ENCODE measurements at regions not wholly inside any gene's neighbourhood (a gene's known extent, or its start where the extent isn't known, plus 50 kb on each side); places are given as distances from the start of the nearest gene placed in this dataset.

DNA sequence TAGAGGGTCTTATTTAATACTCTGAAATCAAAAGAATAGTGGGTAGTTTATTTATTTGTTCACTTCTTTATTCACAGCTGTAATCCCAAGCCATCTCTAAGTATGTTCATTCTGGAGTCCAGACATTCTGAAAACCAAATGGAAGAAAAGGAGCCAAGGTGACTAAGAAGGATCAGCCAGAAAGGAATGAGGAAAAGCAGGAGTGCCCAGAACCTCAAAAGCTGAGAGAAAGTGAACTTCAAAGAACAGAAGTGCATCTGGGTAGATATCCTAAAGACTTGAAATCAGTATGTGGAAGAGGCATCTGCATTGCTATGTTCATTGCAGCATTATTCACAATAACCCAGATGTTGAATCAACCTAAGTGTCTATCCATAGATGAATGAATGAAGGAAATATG, 94.8 kb downstream of the VIP start:
- TF ChIP-seq, protein P1, sequence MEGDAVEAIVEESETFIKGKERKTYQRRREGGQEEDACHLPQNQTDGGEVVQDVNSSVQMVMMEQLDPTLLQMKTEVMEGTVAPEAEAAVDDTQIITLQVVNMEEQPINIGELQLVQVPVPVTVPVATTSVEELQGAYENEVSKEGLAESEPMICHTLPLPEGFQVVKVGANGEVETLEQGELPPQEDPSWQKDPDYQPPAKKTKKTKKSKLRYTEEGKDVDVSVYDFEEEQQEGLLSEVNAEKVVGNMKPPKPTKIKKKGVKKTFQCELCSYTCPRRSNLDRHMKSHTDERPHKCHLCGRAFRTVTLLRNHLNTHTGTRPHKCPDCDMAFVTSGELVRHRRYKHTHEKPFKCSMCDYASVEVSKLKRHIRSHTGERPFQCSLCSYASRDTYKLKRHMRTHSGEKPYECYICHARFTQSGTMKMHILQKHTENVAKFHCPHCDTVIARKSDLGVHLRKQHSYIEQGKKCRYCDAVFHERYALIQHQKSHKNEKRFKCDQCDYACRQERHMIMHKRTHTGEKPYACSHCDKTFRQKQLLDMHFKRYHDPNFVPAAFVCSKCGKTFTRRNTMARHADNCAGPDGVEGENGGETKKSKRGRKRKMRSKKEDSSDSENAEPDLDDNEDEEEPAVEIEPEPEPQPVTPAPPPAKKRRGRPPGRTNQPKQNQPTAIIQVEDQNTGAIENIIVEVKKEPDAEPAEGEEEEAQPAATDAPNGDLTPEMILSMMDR (IDR thresholded peaks at IDR 0.05; ENCODE audit: extremely low read depth, missing control alignments) = no peak
- no peak for DNase-seq (ENCODE audit: low spot score)

DNA sequence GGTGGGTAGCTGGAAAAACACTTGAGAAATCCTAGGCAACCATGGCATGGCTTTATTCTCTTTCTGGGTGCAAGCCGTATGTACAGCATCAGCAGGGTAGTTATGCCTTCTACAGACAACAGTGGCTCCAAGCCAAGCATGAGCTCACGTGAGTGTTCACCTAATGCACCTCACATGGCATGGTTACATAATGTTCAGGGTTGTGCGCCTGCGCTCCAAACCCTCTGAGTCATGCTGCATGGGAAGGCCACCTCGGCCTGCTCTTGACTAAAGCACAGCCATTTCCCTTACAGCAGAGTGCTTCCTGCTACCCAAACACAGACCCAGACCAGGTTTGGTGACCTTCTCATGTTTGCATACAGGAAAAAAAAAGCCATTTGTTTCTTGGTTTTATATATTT, 96.2 kb downstream of the VIP start:
- TF ChIP-seq, protein P1 (IDR thresholded peaks at IDR 0.05; ENCODE audit: extremely low read depth, missing control alignments) = no peak
- no peak for DNase-seq (ENCODE audit: low spot score)

DNA sequence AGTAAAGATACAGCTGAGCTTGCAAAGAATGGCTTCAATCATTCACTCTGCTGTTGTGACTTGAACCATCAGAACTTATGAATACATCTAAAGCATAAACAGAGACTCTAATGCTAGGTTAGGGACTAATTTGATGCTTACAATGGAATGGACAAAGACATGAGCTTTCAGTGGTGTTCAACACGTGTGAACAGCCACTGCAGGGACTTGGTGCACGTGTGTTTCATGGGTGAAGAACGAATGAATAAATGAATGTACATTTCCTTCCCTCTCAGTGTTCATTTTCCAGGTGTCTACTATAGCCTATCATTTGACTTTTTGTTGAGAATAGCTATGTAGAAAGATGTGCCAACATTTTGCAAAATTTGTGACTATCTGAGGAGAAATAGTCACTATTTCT, 98.3 kb downstream of the VIP start:
- TF ChIP-seq, protein P1 (IDR thresholded peaks at IDR 0.05; ENCODE audit: extremely low read depth, missing control alignments) = no peak

DNA sequence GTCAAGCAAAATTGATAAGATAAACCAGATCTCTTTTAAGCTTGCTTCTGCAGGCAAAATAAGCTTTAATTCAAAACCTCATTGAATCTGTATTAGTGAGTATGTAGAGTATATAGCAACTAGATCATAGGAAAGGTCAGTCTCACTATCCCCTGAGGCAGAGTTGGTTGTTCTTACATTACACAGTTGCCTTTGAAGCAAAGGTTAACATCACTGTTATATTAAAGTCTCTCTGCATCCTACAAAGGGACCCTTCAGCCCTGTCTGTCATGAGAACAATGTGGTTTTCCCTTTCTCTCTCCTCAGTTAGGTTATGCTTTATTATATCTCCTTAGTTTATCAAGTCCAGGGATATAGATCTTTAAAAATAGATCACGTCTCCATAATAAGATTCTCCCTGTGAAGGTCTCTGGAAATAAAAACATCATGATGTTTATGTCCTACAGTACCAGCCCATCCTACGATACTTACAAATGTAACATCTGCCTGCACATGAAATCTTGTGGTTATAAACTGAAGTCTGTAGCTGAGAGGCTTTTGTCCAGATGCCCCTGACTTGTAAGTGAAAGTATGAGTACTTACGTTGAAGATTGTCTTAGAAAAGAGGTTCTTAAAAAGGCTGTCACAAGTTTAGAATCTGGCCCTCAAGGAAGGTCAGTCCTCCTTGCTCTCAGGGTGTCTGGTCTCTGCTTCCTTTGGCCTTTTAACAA, 103.6 kb downstream of the VIP start:
- TF ChIP-seq, protein P1 (IDR thresholded peaks at IDR 0.05; ENCODE audit: extremely low read depth, missing control alignments) = no peak
- DNase-seq (ENCODE audit: low spot score) = no peak

More for the DNA sequence above, 98.3 kb downstream of the VIP start:
- DNase-seq (ENCODE audit: low spot score) = no peak

DNA sequence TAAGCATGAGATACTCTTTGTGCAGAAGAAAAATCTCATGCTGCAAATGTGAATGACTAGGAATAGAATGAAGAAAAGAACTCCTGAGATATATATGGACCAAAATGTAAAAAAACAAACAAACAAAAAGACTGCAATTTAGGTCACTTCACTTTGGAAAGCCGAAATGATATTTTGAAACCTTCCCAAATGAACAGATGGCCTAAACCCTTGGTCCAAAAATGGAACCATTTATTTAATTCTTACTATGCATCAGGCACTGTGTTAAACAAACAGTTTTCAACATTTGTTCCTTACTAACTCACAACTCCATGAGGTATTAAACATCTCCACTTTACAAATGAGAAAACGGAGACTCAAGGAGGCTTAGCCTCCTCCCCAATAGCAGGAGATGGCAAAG, 107.5 kb downstream of the VIP start:
- TF ChIP-seq, protein P1 (IDR thresholded peaks at IDR 0.05; ENCODE audit: extremely low read depth, missing control alignments) = no peak
- no peak for DNase-seq (ENCODE audit: low spot score)

DNA sequence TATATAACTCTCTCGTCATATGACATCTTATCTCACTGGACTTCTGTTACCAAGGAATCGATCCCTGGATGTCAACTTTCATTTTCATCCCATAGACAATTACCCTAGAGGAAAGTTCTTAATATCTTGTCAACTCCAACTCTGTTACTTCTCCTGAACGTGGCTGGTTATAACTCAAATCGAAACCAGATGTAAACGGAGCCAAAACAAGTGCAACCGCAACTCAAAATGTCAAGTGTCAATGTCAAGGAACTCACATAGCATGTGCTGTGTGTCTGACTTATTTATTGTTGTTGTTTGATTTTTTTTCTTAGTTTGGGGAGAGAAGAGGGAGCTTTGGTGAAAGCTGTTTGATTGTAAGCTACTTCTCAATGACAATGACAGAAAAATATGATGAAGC, 108.6 kb downstream of the VIP start:
- DNase-seq (ENCODE audit: low spot score) = no peak
- TF ChIP-seq, protein P1 (IDR thresholded peaks at IDR 0.05; ENCODE audit: extremely low read depth, missing control alignments) = no peak

DNA sequence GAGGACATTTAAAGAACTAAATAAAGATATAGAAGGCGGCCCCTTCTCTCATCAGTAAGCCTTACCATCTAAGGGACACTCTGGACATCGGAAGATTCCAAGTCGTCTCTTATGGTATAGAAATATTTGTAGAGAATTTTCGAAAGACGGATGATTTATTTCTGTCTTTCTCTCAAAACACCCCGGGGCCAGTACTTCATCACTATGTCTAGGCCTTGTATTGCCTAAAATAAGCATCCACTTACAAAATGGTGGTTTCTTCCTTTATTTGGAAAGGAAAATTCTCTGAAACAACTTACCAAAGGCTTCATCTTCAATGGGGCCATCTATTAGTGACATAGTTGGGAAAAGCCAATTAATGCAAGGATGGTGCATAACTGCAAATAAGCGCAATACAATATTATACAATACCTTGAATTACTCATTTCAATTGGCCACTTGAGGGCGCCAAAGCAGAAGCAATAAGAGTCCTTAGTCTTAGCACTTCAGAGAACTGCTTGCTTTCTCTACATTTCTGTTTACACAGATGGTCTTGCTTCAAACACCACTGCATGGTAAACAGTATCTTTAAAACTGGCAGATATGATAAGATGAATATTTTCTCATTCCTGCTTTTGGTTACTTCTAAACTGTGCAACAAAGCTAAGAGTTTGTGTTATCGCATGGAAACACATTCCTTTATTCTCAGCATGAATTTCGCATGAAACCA, 113.2 kb downstream of the VIP start:
- TF ChIP-seq, protein P1 (IDR thresholded peaks at IDR 0.05; ENCODE audit: extremely low read depth, missing control alignments) = no peak
- peak; percentile 38 for DNase-seq (ENCODE audit: low spot score)

All from GM20000 (cell line).